ENCODE measurements at regions not wholly inside any gene's neighbourhood (a gene's known extent, or its start where the extent isn't known, plus 50 kb on each side); places are given as distances from the start of the nearest gene placed in this dataset.

DNA sequence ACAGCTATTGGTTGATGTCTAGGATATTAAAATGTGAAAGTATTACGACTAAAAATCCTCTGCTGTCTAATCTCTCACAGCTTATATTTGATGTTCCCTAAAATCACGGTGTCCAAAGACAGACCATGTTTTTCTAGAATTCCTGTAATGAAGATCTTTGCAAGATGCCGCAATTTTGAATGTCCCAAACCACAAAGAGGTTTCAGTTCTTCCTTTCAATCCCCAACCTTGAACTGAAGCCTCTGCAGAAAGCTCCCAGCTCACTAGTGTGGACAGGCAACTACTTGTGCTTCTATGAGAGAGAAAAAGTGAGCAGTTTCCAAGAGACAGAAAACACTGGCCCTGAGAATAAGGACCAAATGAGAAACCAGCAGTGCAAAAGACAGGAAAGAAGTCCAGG, 370.1 kb downstream of the FOXA2 start:
- DNase-seq = no peak

- DNase-seq = no peak
Observed at GRCh38 chr20:22213271-22213670, 371.1 kb downstream of the FOXA2 start.

- no peak for DNase-seq
Observed at GRCh38 chr20:22207280-22207679, 377.1 kb downstream of the FOXA2 start.

DNA sequence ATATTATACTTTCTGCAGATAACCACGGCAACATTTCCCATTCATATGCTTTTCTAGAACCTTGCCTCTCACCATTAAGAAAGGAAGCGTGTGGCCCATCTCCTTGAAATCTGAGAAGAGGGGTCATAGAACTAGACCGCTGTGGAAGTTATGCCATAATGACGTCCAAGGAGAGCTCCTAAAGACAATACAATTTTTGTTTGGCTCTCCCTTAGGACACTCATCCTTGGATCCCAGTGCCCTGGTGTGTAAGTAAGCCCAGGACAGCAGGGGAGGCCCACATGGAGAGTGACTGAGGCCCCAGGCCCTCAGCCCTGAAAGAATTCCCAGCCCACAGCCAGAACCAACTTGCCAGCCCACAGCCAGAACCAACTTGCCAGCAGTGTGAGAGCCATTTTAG, 379.6 kb downstream of the FOXA2 start:
- no peak for DNase-seq

DNA sequence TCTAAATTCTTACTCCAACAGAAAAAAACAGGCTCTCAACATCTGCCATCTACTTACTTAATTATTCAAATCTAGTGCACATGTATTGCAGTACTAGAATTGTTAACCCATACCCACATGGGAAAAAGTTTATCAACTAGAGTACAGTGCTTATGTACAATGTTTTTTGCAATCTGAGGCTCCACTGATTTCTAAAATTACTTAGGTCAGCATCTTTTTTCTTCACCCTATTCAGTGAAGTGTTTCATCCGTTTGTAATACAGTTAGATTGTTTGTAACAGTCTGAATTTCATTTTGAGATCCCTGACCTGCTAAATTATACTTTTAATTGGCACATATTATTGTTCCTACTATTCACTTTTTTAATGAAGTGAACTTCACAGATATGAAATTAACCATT, 402.2 kb downstream of the FOXA2 start:
- no peak for DNase-seq

- no peak for DNase-seq
Observed at GRCh38 chr20:22180244-22180643, 404.1 kb downstream of the FOXA2 start.

DNA sequence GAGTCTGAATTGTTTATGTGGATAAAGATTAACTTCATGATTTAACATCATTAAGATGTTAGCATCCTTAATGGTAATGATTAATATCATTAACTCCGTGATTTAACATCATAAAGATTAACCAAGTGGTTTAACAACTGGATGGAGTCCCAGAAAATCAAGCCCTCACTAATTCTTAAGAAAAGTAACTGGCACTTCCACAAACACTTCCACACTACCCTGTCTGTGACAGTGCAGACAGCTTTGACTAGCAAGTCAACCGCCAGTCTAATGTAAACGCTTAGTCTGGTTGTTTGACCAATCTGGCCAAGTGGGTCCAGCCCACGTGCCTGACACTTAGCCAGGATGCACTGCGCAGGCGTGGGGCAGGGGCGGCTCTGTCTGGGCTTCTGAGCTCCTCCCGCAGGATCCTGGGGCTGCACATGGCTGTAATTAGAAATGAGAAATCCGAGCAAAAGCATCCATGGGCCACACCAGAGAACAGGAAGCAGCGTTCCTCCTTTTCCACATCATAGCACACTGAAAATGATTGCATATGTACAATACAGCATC, 424.2 kb downstream of the FOXA2 start:
- no peak for DNase-seq

GRCh38 chr20:22159276-22159675, 425.1 kb downstream of the FOXA2 start:
- no peak for DNase-seq

DNA sequence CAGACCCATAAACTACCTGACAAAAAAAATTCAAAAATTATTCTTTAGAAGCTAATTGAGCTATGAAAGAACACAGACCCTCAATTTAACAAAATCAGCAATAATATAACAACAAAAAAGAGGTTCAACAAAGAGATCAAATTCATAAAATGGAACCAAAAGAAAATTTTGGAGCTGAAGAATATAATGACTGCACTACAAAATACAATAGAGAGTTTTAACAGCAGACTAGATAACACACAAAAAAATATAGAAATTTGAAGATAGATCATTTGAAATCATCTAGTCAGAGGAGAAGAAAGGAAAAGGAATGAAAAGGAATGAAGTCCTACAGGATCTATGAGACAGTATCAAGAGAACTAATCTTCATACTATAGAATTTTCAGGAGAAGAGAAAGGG, 422.1 kb downstream of the PAX1 start:
- no peak for DNase-seq

GRCh38 chr20:22106308-22106938, 401.0 kb downstream of the PAX1 start:
- DNase-seq = no peak

DNA sequence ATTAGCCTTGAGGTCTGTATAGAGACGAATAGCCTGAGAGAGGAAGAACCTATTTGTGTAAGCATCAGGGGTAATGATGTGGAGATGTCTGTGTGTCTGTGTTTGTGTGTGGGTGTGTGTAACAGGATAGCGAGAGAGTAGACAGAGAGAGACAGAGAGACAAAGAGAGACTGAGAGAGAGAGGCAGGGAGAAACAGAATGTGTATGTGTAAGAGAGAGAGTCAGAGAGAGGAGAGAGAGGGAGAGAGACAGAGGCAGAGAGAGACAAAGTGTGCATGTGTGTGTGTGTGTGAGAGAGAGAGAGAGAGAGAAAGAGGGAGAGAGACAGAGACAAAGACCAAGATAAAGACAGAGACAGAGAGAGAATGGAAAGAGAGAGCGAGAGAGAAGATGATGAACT, 396.1 kb downstream of the PAX1 start:
- DNase-seq = no peak

GRCh38 chr20:22100686-22101085, 395.2 kb downstream of the PAX1 start:
- DNase-seq = no peak

DNA sequence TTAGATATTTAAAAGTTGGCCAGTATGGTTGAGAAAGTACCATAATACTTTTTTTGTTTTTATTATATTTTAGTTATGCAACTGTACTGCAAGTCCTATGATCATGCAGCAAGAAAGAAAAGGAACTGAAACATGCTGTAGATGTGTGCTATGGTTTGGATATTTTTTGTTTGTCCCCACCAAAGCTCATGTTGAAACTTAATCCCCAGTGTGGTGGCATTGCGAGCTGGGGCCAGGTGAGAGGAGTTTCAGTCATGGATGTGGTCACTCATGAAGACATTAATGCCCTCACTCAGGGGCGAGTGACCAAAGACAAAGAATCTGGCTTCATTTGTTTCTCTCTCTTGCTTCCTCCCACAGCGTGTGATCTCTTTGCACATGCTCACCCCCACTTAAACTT, 393.9 kb downstream of the PAX1 start:
- DNase-seq = no peak

DNA sequence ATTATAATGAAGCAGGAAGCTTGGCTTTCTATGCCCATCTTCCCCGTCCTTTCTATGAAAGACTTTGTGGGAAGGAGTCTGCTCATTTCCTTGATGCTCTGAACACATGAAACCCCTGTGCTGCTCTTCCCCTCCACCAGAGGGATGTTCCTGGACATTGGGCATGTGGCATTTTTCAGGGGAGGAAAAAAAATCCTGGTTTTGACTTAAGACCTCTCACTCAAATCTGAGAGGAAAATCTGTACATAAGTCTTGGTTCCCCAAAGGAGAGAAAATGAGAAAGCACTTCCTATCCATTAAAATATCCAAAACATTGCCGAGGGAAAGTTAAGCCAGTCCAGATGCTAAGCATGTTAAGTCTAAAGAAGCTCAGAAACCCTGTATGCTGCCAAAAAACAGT, 393.0 kb downstream of the PAX1 start:
- no peak for DNase-seq

- no peak for DNase-seq
Observed at GRCh38 chr20:22093122-22093521, 387.7 kb downstream of the PAX1 start.

DNA sequence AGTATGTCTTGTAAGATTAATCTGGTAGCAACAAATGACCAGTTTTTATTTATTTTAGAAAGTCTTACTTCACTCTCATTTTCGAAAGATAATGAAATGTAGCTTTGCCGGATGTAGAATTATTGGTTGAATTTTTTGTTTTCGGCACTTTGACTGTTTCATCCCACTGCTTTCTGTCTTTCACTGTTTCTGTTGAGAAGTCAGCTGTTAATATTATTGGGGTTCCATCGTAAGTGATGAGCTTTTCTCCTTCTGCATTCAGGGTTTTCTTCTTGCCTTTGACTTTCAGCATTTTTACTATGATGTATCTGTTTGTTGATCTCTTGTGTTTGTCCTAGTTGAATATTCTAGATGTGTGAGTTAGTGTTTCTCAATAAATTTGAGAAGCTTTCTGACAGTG, 383.4 kb downstream of the PAX1 start:
- DNase-seq = no peak

- DNase-seq = no peak
Observed at GRCh38 chr20:22080985-22081384, 375.5 kb downstream of the PAX1 start.

DNA sequence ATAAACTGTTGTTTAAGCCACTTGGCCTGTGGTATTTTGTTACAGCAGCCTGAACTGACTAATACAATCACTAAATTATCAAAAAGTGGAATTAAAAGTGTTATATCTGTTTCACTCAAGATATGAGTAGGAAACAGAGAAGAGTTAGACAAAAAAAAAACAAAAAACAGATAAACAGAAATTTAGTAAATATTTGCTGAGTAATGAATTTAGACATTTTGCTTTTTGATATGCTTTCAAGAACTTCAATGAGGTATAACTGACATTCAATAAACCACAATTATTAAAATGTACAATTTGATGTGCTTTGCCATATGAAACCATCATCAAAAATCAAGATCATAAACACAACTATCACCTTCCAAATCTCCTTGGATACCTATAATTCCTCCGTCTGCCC, 369.2 kb downstream of the PAX1 start:
- no peak for DNase-seq

DNA sequence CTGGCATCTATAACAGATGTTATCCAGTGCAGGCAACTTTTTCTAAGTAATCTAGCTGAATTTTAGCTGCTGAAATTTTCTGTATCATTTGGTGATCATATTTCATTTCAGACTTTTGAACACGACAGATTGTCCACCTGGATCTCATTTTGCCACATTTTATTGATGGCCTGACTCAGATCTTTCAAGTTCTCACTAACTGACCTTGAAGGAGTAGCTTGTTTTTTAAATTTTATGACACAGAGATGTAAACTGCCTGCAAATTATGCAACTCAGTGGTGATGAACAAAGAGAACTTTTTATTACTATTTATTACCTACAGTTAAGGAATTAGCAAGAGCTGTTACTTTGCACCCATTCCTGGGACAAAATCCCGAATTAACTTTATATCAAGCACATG, 366.4 kb downstream of the PAX1 start:
- DNase-seq = no peak

DNA sequence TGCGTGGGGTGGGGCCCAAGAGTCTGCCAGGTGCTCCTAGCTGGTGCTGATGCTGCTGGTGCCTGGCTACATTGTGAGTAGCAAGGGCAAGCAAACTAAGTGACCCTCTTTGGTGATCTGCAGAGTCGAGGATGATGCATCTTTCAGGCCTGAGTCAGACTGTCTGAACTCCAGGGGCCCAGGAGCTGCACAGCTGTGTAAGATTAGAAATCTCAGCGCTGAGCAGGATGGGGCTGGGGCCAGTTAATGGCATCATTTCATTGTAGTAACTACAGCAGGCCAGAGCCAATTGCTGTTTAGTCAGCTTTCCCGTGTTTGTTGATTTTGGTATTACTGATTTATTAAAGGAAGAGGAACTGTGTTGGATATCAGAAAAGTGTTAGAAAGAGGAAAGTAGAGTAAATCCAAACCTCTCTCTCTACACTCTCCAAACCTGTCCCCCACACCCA, 365.2 kb downstream of the PAX1 start:
- no peak for DNase-seq

- DNase-seq = no peak
Observed at GRCh38 chr20:22063753-22064152, 358.3 kb downstream of the PAX1 start.

DNA sequence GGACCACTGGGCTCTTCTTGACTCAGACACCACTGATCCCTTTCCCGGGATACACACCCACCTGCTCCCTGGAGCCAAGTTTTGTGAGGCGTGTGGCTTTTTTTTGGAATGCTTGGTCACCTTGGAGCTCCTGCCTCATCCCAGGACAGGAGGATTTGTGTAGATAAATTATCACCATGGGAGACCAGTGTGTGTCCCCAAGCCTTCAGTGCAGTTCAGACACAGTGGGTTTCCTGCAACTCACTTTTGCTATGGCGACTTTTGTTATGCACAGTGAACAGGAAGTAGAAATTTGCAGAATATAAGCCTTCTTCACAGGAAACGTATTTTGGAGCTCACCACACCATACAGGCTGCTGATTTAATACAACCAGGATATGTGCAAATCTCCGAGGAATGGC, 357.4 kb downstream of the PAX1 start:
- DNase-seq = no peak

- DNase-seq = no peak
Observed at GRCh38 chr20:22060610-22061009, 355.1 kb downstream of the PAX1 start.

GRCh38 chr20:22058746-22059145, 353.3 kb downstream of the PAX1 start:
- DNase-seq = no peak

DNA sequence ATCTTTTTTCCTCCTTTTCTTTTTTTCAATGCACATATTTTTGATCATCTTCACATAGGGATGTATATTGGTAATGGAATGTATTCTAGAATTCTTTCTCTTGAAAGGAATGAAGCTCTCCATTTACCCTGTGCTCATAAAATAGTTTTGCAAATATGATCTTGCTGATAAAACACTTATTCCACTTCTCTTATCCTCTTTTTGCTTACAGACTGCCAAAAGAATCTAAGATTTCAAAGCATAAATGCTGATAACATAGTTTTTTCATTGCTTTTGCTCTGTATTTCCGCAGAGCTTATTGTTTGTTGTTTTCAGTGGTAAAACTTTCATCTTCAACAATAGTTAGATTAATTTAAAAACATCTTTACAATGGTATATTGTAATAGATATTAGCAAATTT, 350.5 kb downstream of the PAX1 start:
- no peak for DNase-seq

All from activated gamma-delta T cell treated with Interleukin-2 at 50 U/mL for 16 hours (primary cell).